SK-N-SH treated with all-trans-retinoic acid at 6 μM for 48 hours (cell line): ENCODE measurements at regions not wholly inside any gene's neighbourhood (a gene's known extent, or its start where the extent isn't known, plus 50 kb on each side); places are given as distances from the start of the nearest gene placed in this dataset.
"Not testable (repeated sequence)": the region's sequence is repeated elsewhere in the genome, so short reads cannot be mapped to it uniquely, and the experiment has no call there.

Source experiments
- ATAC-seq: fragments of 200-7000 bp; cut with Tn5 transposase; 3 replicates; pipeline ENCODE4 v1.9.1; 2020; ENCODE audit warnings: mild to moderate bottlenecking, moderate library complexity
- ARNTL ChIP-seq: fragments of 450-650 bp; formaldehyde crosslinking; IDR thresholded peaks from 2 replicates; pipeline ENCODE4 v1.5.0; 2020; ENCODE audit warnings: low read depth, mild to moderate bottlenecking, moderate library complexity, borderline replicate concordance
- CSRNP3 ChIP-seq: fragments of 250-450 bp; sonication (Bioruptor Pico); IDR thresholded peaks from 2 replicates; pipeline ENCODE4 v1.5.1; 2021; ENCODE audit warnings: mild to moderate bottlenecking, moderate library complexity
- ESRRG ChIP-seq: fragments of 250-450 bp; sonication (Bioruptor Pico); IDR thresholded peaks from 2 replicates; pipeline ENCODE4 v1.6.1; 2021; ENCODE audit warnings: mild to moderate bottlenecking
- GLIS3 ChIP-seq: fragments of 250-450 bp; sonication (Bioruptor Pico); IDR thresholded peaks from 2 replicates; pipeline ENCODE4 v1.5.0; 2020; ENCODE audit warnings: mild to moderate bottlenecking, moderate library complexity
- OSR1 ChIP-seq: fragments of 250-450 bp; sonication (Bioruptor Pico); IDR thresholded peaks from 2 replicates; pipeline ENCODE4 v1.8.0; 2022; ENCODE audit warnings: moderate library complexity, mild to moderate bottlenecking, inconsistent platforms
- POU6F1 ChIP-seq: fragments of 250-450 bp; sonication (Bioruptor Pico); IDR thresholded peaks from 2 replicates; pipeline ENCODE4 v1.8.0; 2021; ENCODE audit warnings: low read depth, mild to moderate bottlenecking, moderate library complexity, borderline replicate concordance
- RARB ChIP-seq: fragments of 250-450 bp; sonication (Bioruptor Pico); IDR thresholded peaks from 2 replicates; pipeline ENCODE4 v1.8.0; 2021; ENCODE audit warnings: mild to moderate bottlenecking, moderate library complexity
- SNAI2 ChIP-seq: fragments of 250-450 bp; sonication (Bioruptor Pico); IDR thresholded peaks from 2 replicates; pipeline ENCODE4 v1.5.0; 2020; ENCODE audit warnings: mild to moderate bottlenecking, moderate library complexity
- TCF4 ChIP-seq: fragments of 250-450 bp; sonication (Bioruptor Pico); IDR thresholded peaks from 2 replicates; pipeline ENCODE4 v1.8.0; 2021; ENCODE audit warnings: mild to moderate bottlenecking, moderate library complexity, borderline replicate concordance
- TOX ChIP-seq: fragments of 250-450 bp; sonication (Bioruptor Pico); IDR thresholded peaks from 2 replicates; pipeline ENCODE4 v1.8.0; 2021; ENCODE audit warnings: mild to moderate bottlenecking, moderate library complexity, borderline replicate concordance
- TSHZ2 ChIP-seq: fragments of 250-450 bp; sonication (Bioruptor Pico); IDR thresholded peaks from 2 replicates; pipeline ENCODE4 v1.5.0; 2020; ENCODE audit warnings: mild to moderate bottlenecking, moderate library complexity
- ZFP30 ChIP-seq: fragments of 450-650 bp; formaldehyde crosslinking; IDR thresholded peaks from 2 replicates; pipeline ENCODE4 v1.5.0; 2022; ENCODE audit warnings: mild to moderate bottlenecking, moderate library complexity
- ZNF565 ChIP-seq: fragments of 450-650 bp; formaldehyde crosslinking; conservative IDR thresholded peaks from 2 replicates; pipeline ENCODE4 v1.5.0; 2020; ENCODE audit warnings: low read depth, mild to moderate bottlenecking, moderate library complexity
- ZNF70 ChIP-seq: fragments of 450-650 bp; formaldehyde crosslinking; IDR thresholded peaks from 2 replicates; pipeline ENCODE4 v1.5.0; 2020; ENCODE audit warnings: mild to moderate bottlenecking, moderate library complexity
- ZNF8 ChIP-seq: fragments of 450-650 bp; formaldehyde crosslinking; IDR thresholded peaks from 2 replicates; pipeline ENCODE4 v1.5.0; 2020; ENCODE audit warnings: mild to moderate bottlenecking, moderate library complexity

GRCh38 chr4:9670725-9671124 lies 110.7 kb upstream of the DRD5 start:
- peak; percentile 33; the same call in 1 of the 2 replicates for TF ChIP-seq TSHZ2 (CRISPR knock-in tag)
- ATAC-seq = not testable (repeated sequence)

GRCh38 chr4:9677357-9677756 lies 104.1 kb upstream of the DRD5 start:
- ATAC-seq = not testable (repeated sequence)

GRCh38 chr4:9679704-9680478 lies 101.5 kb upstream of the DRD5 start:
- no peak for ATAC-seq
- no peak for TF ChIP-seq ZNF70 (CRISPR knock-in tag)
- TF ChIP-seq ESRRG = no peak
- no peak for TF ChIP-seq OSR1 (CRISPR knock-in tag)
- TF ChIP-seq CSRNP3 (CRISPR knock-in tag) = no peak
- no peak for TF ChIP-seq POU6F1
- TF ChIP-seq SNAI2 = no peak
- no peak for TF ChIP-seq TCF4
- no peak for TF ChIP-seq ZFP30

- not testable (repeated sequence) for ATAC-seq
Observed at GRCh38 chr4:9683174-9683573, 98.3 kb upstream of the DRD5 start.

GRCh38 chr4:9685016-9685415 lies 96.4 kb upstream of the DRD5 start:
- ATAC-seq = not testable (repeated sequence)

GRCh38 chr4:9685692-9686091 lies 95.7 kb upstream of the DRD5 start:
- TF ChIP-seq ZNF8 (CRISPR knock-in tag) (no peak), ESRRG (no peak), ARNTL (CRISPR knock-in tag) (no peak), OSR1 (CRISPR knock-in tag) (no peak)
- no peak for ATAC-seq

GRCh38 chr4:9690636-9691237 lies 90.7 kb upstream of the DRD5 start:
- ATAC-seq = not testable (repeated sequence)

- TF ChIP-seq TOX (CRISPR knock-in tag) (no peak), ZNF565 (no peak), ZNF70 (CRISPR knock-in tag) (no peak), TSHZ2 (CRISPR knock-in tag) (no peak), RARB (CRISPR knock-in tag) (no peak), OSR1 (CRISPR knock-in tag) (no peak), GLIS3 (CRISPR knock-in tag) (no peak)
- TF ChIP-seq, all 23 proteins: peak for 0
Observed at GRCh38 chr4:9691238-9692065, 90.0 kb upstream of the DRD5 start.

GRCh38 chr4:9692791-9693491 lies 88.5 kb upstream of the DRD5 start:
- ATAC-seq = not testable (repeated sequence)

More at GRCh38 chr4:9691238-9692065, 90.0 kb upstream of the DRD5 start:
- ATAC-seq = peak; percentile 76

GRCh38 chr4:9694403-9694802 lies 87.0 kb upstream of the DRD5 start:
- not testable (repeated sequence) for ATAC-seq
